ENCODE measurements at regions not wholly inside any gene's neighbourhood (a gene's known extent, or its start where the extent isn't known, plus 50 kb on each side); places are given as distances from the start of the nearest gene placed in this dataset.

DNA sequence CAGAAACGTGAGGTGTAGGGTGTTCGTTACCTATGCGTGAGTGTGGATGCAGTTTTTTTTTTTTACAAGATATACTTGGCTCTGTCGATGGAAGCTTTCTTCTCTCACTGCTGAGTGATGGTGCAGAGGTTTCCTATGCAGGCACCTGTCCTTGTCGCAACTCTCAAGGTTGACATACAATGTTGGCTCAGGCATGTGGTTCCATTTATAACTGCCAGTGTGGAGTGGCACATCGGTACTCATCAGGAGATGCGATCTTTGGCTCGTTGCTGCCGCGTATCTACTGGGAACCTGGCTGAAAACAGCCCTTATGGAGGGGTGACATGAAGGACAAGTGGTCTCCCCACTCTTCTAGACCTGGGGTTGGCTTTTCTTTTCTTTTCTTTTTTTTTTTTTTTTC is 109.0 kb downstream of the ZNF664 start (continued):
- TF ChIP-seq BACH2 (CRISPR knock-in tag; IDR thresholded peaks at IDR 0.05; ENCODE audit: borderline replicate concordance): no peak
- TF ChIP-seq, protein P1, sequence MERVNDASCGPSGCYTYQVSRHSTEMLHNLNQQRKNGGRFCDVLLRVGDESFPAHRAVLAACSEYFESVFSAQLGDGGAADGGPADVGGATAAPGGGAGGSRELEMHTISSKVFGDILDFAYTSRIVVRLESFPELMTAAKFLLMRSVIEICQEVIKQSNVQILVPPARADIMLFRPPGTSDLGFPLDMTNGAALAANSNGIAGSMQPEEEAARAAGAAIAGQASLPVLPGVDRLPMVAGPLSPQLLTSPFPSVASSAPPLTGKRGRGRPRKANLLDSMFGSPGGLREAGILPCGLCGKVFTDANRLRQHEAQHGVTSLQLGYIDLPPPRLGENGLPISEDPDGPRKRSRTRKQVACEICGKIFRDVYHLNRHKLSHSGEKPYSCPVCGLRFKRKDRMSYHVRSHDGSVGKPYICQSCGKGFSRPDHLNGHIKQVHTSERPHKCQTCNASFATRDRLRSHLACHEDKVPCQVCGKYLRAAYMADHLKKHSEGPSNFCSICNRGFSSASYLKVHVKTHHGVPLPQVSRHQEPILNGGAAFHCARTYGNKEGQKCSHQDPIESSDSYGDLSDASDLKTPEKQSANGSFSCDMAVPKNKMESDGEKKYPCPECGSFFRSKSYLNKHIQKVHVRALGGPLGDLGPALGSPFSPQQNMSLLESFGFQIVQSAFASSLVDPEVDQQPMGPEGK (CRISPR knock-in tag; IDR thresholded peaks at IDR 0.05; ENCODE audit: borderline replicate concordance): no peak
- TF ChIP-seq ZNF565 (CRISPR knock-in tag; conservative IDR thresholded peaks at IDR 0.05; ENCODE audit: low read depth): no peak
- no peak for TF ChIP-seq ZC3H10 (CRISPR knock-in tag; IDR thresholded peaks at IDR 0.05)
- TF ChIP-seq ESRRG (CRISPR knock-in tag; IDR thresholded peaks at IDR 0.05): no peak

DNA sequence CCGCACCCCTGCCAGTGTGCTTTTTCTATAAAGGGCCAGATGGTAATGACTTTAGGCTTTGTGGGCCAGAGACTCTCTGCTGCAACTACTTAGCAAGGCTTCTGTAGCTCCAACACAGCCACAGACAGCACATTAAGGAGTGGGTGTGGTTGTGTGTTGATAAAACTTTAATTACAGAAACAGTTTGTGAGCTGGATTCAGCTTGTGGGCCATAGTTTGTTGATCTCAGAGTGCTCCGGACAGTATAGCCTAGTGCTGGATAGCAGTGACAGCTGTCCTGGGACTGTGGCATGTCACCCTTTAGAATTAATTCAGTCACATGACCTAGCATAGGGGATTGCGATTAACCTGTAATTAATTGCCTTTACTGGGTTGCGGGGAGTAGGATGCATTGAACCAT is 109.7 kb downstream of the ZNF664 start:
- ATAC-seq: no peak
- TF ChIP-seq ZC3H10 (CRISPR knock-in tag; IDR thresholded peaks at IDR 0.05) (no peak), TOX (CRISPR knock-in tag; IDR thresholded peaks at IDR 0.05; ENCODE audit: borderline replicate concordance) (no peak), RARB (CRISPR knock-in tag; IDR thresholded peaks at IDR 0.05) (no peak)
- TF ChIP-seq, protein P2, sequence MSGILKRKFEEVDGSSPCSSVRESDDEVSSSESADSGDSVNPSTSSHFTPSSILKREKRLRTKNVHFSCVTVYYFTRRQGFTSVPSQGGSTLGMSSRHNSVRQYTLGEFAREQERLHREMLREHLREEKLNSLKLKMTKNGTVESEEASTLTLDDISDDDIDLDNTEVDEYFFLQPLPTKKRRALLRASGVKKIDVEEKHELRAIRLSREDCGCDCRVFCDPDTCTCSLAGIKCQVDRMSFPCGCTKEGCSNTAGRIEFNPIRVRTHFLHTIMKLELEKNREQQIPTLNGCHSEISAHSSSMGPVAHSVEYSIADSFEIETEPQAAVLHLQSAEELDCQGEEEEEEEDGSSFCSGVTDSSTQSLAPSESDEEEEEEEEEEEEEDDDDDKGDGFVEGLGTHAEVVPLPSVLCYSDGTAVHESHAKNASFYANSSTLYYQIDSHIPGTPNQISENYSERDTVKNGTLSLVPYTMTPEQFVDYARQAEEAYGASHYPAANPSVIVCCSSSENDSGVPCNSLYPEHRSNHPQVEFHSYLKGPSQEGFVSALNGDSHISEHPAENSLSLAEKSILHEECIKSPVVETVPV (CRISPR knock-in tag; IDR thresholded peaks at IDR 0.05): no peak
- TF ChIP-seq, protein P3, sequence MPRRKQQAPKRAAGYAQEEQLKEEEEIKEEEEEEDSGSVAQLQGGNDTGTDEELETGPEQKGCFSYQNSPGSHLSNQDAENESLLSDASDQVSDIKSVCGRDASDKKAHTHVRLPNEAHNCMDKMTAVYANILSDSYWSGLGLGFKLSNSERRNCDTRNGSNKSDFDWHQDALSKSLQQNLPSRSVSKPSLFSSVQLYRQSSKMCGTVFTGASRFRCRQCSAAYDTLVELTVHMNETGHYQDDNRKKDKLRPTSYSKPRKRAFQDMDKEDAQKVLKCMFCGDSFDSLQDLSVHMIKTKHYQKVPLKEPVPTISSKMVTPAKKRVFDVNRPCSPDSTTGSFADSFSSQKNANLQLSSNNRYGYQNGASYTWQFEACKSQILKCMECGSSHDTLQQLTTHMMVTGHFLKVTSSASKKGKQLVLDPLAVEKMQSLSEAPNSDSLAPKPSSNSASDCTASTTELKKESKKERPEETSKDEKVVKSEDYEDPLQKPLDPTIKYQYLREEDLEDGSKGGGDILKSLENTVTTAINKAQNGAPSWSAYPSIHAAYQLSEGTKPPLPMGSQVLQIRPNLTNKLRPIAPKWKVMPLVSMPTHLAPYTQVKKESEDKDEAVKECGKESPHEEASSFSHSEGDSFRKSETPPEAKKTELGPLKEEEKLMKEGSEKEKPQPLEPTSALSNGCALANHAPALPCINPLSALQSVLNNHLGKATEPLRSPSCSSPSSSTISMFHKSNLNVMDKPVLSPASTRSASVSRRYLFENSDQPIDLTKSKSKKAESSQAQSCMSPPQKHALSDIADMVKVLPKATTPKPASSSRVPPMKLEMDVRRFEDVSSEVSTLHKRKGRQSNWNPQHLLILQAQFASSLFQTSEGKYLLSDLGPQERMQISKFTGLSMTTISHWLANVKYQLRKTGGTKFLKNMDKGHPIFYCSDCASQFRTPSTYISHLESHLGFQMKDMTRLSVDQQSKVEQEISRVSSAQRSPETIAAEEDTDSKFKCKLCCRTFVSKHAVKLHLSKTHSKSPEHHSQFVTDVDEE (CRISPR knock-in tag; IDR thresholded peaks at IDR 0.05): no peak

DNA sequence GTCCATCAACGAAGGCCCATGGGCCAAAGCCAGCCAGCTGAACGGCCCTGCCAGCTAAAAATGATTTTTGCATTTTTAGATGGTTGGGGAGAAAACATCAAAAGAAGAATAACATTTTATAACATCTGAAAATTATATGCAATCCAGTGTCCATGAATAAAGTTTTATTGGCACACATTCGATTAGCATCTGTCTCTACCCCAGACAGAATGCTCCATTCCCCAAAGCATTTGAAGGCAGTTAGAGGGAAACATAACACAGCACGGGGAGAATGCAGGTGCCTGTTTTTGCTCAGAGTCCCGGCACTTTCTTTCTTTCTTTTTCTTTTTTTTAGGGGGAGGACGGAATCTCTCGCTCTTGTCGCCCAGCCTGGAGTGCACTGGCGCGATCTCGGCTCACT is 110.7 kb downstream of the ZNF664 start:
- no peak for TF ChIP-seq TCF4 (CRISPR knock-in tag; IDR thresholded peaks at IDR 0.05; ENCODE audit: borderline replicate concordance)
- no peak for TF ChIP-seq ZNF8 (CRISPR knock-in tag; IDR thresholded peaks at IDR 0.05)
- TF ChIP-seq ZFP3 (CRISPR knock-in tag; IDR thresholded peaks at IDR 0.05): no peak
- no peak for TF ChIP-seq SNAI2 (CRISPR knock-in tag; IDR thresholded peaks at IDR 0.05)
- no peak for ATAC-seq

DNA sequence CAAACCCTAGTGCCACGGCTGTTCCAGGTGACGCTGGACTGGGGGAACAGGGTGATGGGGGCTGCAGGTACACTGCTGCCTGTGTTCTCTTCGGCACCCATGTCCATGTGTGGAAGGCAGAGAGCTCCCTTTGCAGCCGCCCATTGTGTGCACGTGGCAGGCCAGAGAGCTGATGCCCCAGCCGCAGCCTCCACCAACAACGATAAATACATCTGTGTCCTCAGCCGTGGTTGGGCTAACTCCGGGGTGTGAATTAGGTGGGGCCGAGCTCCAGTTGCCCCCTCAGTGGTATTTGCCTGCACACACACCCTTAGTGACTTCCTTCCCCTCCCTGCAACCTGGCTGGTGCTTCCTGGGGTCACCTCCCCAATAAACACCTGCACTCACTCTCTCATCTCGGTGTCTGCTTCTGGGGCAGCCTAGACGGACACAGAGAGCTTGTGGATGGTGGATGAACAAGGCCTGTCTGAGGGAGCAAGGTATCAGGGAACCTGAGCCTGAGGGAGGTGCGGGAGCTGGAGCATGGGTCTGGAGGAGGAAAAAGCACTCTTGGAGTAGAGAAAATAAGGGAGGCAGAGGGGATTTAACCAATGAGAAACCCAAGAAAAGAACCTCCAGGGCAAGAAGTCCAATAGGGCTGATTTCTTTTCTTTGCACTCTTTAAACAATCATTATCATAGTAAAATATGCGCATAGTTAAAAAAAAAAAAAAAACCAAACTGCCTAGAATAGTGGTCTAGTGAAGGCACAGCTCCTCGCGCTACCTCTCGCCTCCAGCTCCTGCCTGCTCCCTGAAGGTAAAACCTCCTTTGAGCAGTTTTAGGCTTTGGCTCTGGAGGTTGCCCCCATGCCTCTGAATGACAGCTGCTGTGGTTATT is 112.6 kb downstream of the ZNF664 start:
- TF ChIP-seq, protein P1 (CRISPR knock-in tag; IDR thresholded peaks at IDR 0.05; ENCODE audit: borderline replicate concordance): no peak
- TF ChIP-seq OSR1 (CRISPR knock-in tag; IDR thresholded peaks at IDR 0.05) (no peak), ZNF565 (CRISPR knock-in tag; conservative IDR thresholded peaks at IDR 0.05; ENCODE audit: low read depth) (no peak), ZC3H10 (CRISPR knock-in tag; IDR thresholded peaks at IDR 0.05) (no peak), TCF4 (CRISPR knock-in tag; IDR thresholded peaks at IDR 0.05; ENCODE audit: borderline replicate concordance) (no peak), ARNTL (CRISPR knock-in tag; IDR thresholded peaks at IDR 0.05; ENCODE audit: borderline replicate concordance, low read depth) (no peak), ESRRG (CRISPR knock-in tag; IDR thresholded peaks at IDR 0.05) (no peak), BACH2 (CRISPR knock-in tag; IDR thresholded peaks at IDR 0.05; ENCODE audit: borderline replicate concordance) (no peak), RARB (CRISPR knock-in tag; IDR thresholded peaks at IDR 0.05) (no peak), GLIS3 (CRISPR knock-in tag; IDR thresholded peaks at IDR 0.05) (no peak)
- TF ChIP-seq, protein P4, sequence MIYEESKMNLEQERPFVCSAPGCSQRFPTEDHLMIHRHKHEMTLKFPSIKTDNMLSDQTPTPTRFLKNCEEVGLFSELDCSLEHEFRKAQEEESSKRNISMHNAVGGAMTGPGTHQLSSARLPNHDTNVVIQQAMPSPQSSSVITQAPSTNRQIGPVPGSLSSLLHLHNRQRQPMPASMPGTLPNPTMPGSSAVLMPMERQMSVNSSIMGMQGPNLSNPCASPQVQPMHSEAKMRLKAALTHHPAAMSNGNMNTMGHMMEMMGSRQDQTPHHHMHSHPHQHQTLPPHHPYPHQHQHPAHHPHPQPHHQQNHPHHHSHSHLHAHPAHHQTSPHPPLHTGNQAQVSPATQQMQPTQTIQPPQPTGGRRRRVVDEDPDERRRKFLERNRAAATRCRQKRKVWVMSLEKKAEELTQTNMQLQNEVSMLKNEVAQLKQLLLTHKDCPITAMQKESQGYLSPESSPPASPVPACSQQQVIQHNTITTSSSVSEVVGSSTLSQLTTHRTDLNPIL (CRISPR knock-in tag; IDR thresholded peaks at IDR 0.05; ENCODE audit: low read depth): no peak
- TF ChIP-seq, protein P3 (CRISPR knock-in tag; IDR thresholded peaks at IDR 0.05): no peak
- TF ChIP-seq, protein P2 (CRISPR knock-in tag; IDR thresholded peaks at IDR 0.05): no peak

More for the DNA sequence above, 112.6 kb downstream of the ZNF664 start:
- no peak for ATAC-seq

Data from SK-N-SH treated with all-trans-retinoic acid at 6 μM for 48 hours (cell line).